GM23338 (cell line): ENCODE measurements at regions not wholly inside any gene's neighbourhood (a gene's known extent, or its start where the extent isn't known, plus 50 kb on each side); places are given as distances from the start of the nearest gene placed in this dataset.

ENCODE experiments used
- CREB1 ChIP-seq: fragments of 250-450 bp; sonication (Bioruptor Pico); IDR thresholded peaks from 2 replicates; pipeline ENCODE4 v1.5.0; 2020; ENCODE audit warnings: low read depth, mild to moderate bottlenecking, moderate library complexity
- TF ChIP-seq, protein P1 (sequence below): IDR thresholded peaks from one replicate; pipeline ENCODE4 v1.6.1; 2018; ENCODE audit warnings: antibody characterized with exemption; ENCODE audit not compliant: unreplicated experiment

DNA sequence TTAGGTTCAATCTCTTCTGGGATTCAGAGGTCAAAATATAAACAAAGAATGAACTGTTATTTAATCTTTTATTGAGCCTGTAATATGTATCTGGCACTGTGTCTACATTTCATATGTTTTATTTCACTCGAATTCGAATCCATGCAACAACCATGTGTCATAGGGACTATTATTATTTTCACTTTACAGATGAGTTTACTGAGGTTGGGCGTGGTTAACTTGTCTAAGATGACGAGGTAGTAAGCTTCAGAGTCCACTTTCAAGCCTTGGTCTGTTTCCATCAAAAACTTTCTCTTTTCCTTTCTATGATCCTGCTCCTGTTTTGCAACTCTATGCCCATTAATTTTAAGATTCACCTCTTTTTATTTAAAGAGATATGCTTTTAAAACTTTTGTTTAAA is 55.2 kb upstream of the DMAC1 start (continued):
- TF ChIP-seq, protein P1, sequence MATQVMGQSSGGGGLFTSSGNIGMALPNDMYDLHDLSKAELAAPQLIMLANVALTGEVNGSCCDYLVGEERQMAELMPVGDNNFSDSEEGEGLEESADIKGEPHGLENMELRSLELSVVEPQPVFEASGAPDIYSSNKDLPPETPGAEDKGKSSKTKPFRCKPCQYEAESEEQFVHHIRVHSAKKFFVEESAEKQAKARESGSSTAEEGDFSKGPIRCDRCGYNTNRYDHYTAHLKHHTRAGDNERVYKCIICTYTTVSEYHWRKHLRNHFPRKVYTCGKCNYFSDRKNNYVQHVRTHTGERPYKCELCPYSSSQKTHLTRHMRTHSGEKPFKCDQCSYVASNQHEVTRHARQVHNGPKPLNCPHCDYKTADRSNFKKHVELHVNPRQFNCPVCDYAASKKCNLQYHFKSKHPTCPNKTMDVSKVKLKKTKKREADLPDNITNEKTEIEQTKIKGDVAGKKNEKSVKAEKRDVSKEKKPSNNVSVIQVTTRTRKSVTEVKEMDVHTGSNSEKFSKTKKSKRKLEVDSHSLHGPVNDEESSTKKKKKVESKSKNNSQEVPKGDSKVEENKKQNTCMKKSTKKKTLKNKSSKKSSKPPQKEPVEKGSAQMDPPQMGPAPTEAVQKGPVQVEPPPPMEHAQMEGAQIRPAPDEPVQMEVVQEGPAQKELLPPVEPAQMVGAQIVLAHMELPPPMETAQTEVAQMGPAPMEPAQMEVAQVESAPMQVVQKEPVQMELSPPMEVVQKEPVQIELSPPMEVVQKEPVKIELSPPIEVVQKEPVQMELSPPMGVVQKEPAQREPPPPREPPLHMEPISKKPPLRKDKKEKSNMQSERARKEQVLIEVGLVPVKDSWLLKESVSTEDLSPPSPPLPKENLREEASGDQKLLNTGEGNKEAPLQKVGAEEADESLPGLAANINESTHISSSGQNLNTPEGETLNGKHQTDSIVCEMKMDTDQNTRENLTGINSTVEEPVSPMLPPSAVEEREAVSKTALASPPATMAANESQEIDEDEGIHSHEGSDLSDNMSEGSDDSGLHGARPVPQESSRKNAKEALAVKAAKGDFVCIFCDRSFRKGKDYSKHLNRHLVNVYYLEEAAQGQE: no peak
- TF ChIP-seq CREB1 (CRISPR knock-in tag): no peak
